Activated T-helper 9 cell treated with anti-CD3 and anti-CD28 coated beads, Interleukin-2, amount 50 U/mL, for 16 hours (primary cell): ENCODE measurements at regions not wholly inside any gene's neighbourhood (a gene's known extent, or its start where the extent isn't known, plus 50 kb on each side); places are given as distances from the start of the nearest gene placed in this dataset.
A peak's percentile ranks its signal among the peaks of the same experiment; 100 is the strongest.

Experiments used
- DNase-seq: peaks from one replicate; pipeline ENCODE4 v3.0.0-alpha.2; 2020; ENCODE audit warnings: low read depth

GRCh38 chr4:104896660-104897645, 249.7 kb upstream of the TET2 start:
- DNase-seq = no peak

GRCh38 chr4:104899863-104900262, 246.8 kb upstream of the TET2 start:
- no peak for DNase-seq

- DNase-seq = no peak
These were observed 245.2 kb upstream of the TET2 start for GRCh38 chr4:104901438-104901837.

- DNase-seq = no peak
These were observed 244.6 kb upstream of the TET2 start for GRCh38 chr4:104901961-104902605.

GRCh38 chr4:104905065-104905464, 241.6 kb upstream of the TET2 start:
- DNase-seq = no peak

GRCh38 chr4:104905546-104905945, 241.1 kb upstream of the TET2 start:
- no peak for DNase-seq

GRCh38 chr4:104906276-104906675, 240.4 kb upstream of the TET2 start:
- DNase-seq = no peak

GRCh38 chr4:104907074-104907649, 239.5 kb upstream of the TET2 start:
- no peak for DNase-seq

GRCh38 chr4:104907991-104908390, 238.7 kb upstream of the TET2 start:
- no peak for DNase-seq

GRCh38 chr4:104909376-104909775, 237.3 kb upstream of the TET2 start:
- no peak for DNase-seq

GRCh38 chr4:104912518-104912917, 234.2 kb upstream of the TET2 start:
- DNase-seq = no peak

- no peak for DNase-seq
These were observed 231.3 kb upstream of the TET2 start for GRCh38 chr4:104915373-104915772.

- DNase-seq = no peak
These were observed 230.8 kb upstream of the TET2 start for GRCh38 chr4:104915864-104916263.

GRCh38 chr4:104919406-104919805, 227.3 kb upstream of the TET2 start:
- DNase-seq = no peak

- DNase-seq = no peak
These were observed 216.4 kb upstream of the TET2 start for GRCh38 chr4:104930298-104930697.

- peak; percentile 5 for DNase-seq
These were observed 215.6 kb upstream of the TET2 start for GRCh38 chr4:104930745-104931736.

GRCh38 chr4:104938624-104939023, 208.1 kb upstream of the TET2 start:
- no peak for DNase-seq

GRCh38 chr4:104940927-104941326, 205.7 kb upstream of the TET2 start:
- no peak for DNase-seq

- DNase-seq = no peak
These were observed 205.0 kb upstream of the TET2 start for GRCh38 chr4:104941661-104942062.

- DNase-seq = no peak
These were observed 203.5 kb upstream of the TET2 start for GRCh38 chr4:104942990-104943743.

- no peak for DNase-seq
These were observed 202.1 kb upstream of the TET2 start for GRCh38 chr4:104944596-104944995.
